ENCODE measurements at regions not wholly inside any gene's neighbourhood (a gene's known extent, or its start where the extent isn't known, plus 50 kb on each side); places are given as distances from the start of the nearest gene placed in this dataset.
A peak's percentile ranks its signal among the peaks of the same experiment; 100 is the strongest.

GRCh38 chr3:146991907-146992306 is 386.8 kb upstream of the PLSCR5 start:
- TF ChIP-seq CTCF (IDR thresholded peaks at IDR 0.05; ENCODE audit: low read depth, low read length), result no peak
- no peak for DNase-seq (ENCODE audit: low read depth in 2 of 2)
- H3K4me3 ChIP-seq (replicated peaks in 1 of 2; ENCODE audit: low read depth in 2 of 2, low read length in 2 of 2), result no peak overlapping the region

- H3K4me3 ChIP-seq (replicated peaks in 1 of 2; ENCODE audit: low read depth in 2 of 2, low read length in 2 of 2), result no peak overlapping the region
- DNase-seq (ENCODE audit: low read depth in 2 of 2), result no peak
- no peak for TF ChIP-seq CTCF (IDR thresholded peaks at IDR 0.05; ENCODE audit: low read depth, low read length)
These were observed 370.3 kb upstream of the PLSCR5 start for GRCh38 chr3:146975476-146975875.

- TF ChIP-seq CTCF (IDR thresholded peaks at IDR 0.05; ENCODE audit: low read depth, low read length), result no peak
- DNase-seq (ENCODE audit: low read depth in 2 of 2), result no peak
- H3K4me3 ChIP-seq (replicated peaks in 1 of 2; ENCODE audit: low read depth in 2 of 2, low read length in 2 of 2), result no peak overlapping the region
These were observed 369.9 kb upstream of the PLSCR5 start for GRCh38 chr3:146975032-146975431.

DNA sequence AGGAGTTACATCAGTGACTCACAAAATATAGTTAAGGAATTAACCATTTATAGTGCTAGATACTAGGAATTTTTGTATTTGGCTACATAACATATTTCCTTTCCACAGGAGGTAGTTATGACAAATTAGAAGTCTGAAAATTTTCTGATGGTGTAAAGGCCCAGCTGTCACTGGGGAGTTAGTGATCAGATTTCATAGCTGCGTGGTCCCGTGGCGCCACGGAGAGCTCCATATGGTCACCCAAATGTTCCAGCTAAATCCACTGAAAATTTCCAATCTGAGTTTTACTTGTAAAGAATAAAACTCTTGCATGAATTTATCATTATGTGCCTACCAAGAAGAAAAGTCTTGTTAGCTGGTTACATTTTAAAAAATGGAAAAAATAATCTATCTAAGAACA is 368.9 kb upstream of the PLSCR5 start:
- no peak for DNase-seq (ENCODE audit: low read depth in 2 of 2)
- no peak for TF ChIP-seq CTCF (IDR thresholded peaks at IDR 0.05; ENCODE audit: low read depth, low read length)
- no peak overlapping the region for H3K4me3 ChIP-seq (replicated peaks in 1 of 2; ENCODE audit: low read depth in 2 of 2, low read length in 2 of 2)

GRCh38 chr3:146972726-146973125 is 367.6 kb upstream of the PLSCR5 start:
- no peak overlapping the region for H3K4me3 ChIP-seq (replicated peaks in 1 of 2; ENCODE audit: low read depth in 2 of 2, low read length in 2 of 2)
- TF ChIP-seq CTCF (IDR thresholded peaks at IDR 0.05; ENCODE audit: low read depth, low read length), result no peak
- DNase-seq (ENCODE audit: low read depth in 2 of 2), result peak; percentile 61 to 77

DNA sequence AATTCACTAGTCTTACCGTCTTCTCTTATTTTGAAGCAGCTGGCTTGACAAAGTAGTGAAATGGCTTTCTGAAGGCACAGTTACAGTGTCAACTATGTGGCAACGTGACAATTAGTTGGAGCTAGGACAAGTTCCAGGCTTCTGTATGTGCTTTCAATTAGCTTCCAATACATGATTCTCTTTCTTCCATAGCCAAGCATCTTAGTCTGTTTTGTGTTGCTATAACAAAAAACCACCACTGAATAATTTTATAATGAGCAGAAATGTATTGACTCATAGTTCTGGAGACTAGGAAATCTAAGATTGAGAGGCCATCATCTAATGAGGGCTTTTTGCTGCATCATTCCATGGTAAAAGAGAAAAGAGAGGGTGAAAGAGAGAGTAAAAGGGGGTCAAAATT is 365.1 kb upstream of the PLSCR5 start:
- H3K4me3 ChIP-seq (replicated peaks in 1 of 2; ENCODE audit: low read depth in 2 of 2, low read length in 2 of 2), result no peak overlapping the region
- no peak for TF ChIP-seq CTCF (IDR thresholded peaks at IDR 0.05; ENCODE audit: low read depth, low read length)
- DNase-seq (ENCODE audit: low read depth in 2 of 2), result no peak

- TF ChIP-seq CTCF (IDR thresholded peaks at IDR 0.05; ENCODE audit: low read depth, low read length), result no peak
- peak; percentile 21 to 49 for DNase-seq (ENCODE audit: low read depth in 2 of 2)
- H3K4me3 ChIP-seq (replicated peaks in 1 of 2; ENCODE audit: low read depth in 2 of 2, low read length in 2 of 2), result no peak overlapping the region
These were observed 364.2 kb upstream of the PLSCR5 start for GRCh38 chr3:146969356-146969755.

Data from cardiac fibroblast (primary cell).